Astrocyte (in vitro differentiated cells and primary cell): ENCODE measurements at regions not wholly inside any gene's neighbourhood (a gene's known extent, or its start where the extent isn't known, plus 50 kb on each side); places are given as distances from the start of the nearest gene placed in this dataset.

Source experiments
- CTCF ChIP-seq: IDR thresholded peaks from 2 replicates; pipeline ENCODE4 v1.5.1; 2011; ENCODE audit warnings: low read depth, mild to moderate bottlenecking, inconsistent platforms, low read length, moderate library complexity; ENCODE audit not compliant: insufficient read depth
- EZH2 ChIP-seq: IDR thresholded peaks from 2 replicates; pipeline ENCODE4 v1.6.1; 2012; ENCODE audit warnings: mild to moderate bottlenecking, low read length, inconsistent platforms; ENCODE audit not compliant: insufficient read depth

- no peak for TF ChIP-seq EZH2
- no peak for TF ChIP-seq CTCF
These were observed 274.0 kb upstream of the DAPK1 start for GRCh38 chr9:87223392-87224246.
